BJ (cell line): ENCODE measurements at regions not wholly inside any gene's neighbourhood (a gene's known extent, or its start where the extent isn't known, plus 50 kb on each side); places are given as distances from the start of the nearest gene placed in this dataset.

Source experiments
- CTCF ChIA-PET: fragments of 350-600 bp; formaldehyde crosslinking; extraction: SDS; loops from one replicate; lab custom pipeline; 2021; ENCODE audit warnings: antibody characterized with exemption, inconsistent platforms; lab: Yijun Ruan, JAX
- POLR2A ChIA-PET: fragments of 300-600 bp; sonication (Branson Sonifier 250); formaldehyde crosslinking; extraction: SDS; loops from one replicate; lab custom pipeline; 2021; ENCODE audit warnings: antibody characterized with exemption; lab: Charles Lee
- DNase-seq: peaks from one replicate; pipeline ENCODE4 v3.0.0-alpha.2; 2011; ENCODE audit warnings: low read depth
- H3K27me3 ChIP-seq: 2 replicates; pipeline ENCODE4 v1.6.0; 2011; ENCODE audit warnings: low read length; ENCODE audit not compliant: control insufficient read depth, insufficient read depth
- H3K36me3 ChIP-seq: 2 replicates; pipeline ENCODE4 v1.5.1; 2011; ENCODE audit warnings: low read length; ENCODE audit not compliant: control insufficient read depth, insufficient read depth
- H3K4me3 ChIP-seq: 2 replicates; pipeline ENCODE4 v1.5.1; 2011; ENCODE audit warnings: low read depth, mild to moderate bottlenecking, control low read depth, low read length
- TF ChIP-seq, protein P1 (sequence below): IDR thresholded peaks from 2 replicates; pipeline ENCODE4 v1.5.1; 2011; ENCODE audit warnings: low read depth, mild to moderate bottlenecking, control low read depth, inconsistent platforms, low read length, moderate library complexity; ENCODE audit not compliant: insufficient read depth

DNA sequence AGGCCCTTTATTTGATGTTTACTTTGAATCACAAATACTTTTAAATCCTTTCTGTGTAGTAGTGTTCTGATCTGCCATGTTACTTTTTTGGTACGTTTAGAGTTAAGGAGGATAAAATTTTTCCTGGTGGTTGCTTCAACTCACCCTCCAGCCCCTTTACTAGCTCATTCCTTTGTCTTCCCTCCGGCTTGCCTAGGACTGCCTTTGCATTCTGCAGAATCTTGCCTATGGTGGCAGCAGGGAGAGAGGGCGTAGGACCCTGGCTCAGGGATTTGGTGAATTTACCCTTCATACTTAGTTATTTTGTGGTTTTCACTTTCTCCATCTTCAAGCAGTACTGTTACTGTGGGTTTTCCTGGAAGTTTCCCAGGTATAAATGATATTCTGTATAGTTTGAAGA, 833.5 kb downstream of the XPNPEP1 start:
- TF ChIP-seq, protein P1, sequence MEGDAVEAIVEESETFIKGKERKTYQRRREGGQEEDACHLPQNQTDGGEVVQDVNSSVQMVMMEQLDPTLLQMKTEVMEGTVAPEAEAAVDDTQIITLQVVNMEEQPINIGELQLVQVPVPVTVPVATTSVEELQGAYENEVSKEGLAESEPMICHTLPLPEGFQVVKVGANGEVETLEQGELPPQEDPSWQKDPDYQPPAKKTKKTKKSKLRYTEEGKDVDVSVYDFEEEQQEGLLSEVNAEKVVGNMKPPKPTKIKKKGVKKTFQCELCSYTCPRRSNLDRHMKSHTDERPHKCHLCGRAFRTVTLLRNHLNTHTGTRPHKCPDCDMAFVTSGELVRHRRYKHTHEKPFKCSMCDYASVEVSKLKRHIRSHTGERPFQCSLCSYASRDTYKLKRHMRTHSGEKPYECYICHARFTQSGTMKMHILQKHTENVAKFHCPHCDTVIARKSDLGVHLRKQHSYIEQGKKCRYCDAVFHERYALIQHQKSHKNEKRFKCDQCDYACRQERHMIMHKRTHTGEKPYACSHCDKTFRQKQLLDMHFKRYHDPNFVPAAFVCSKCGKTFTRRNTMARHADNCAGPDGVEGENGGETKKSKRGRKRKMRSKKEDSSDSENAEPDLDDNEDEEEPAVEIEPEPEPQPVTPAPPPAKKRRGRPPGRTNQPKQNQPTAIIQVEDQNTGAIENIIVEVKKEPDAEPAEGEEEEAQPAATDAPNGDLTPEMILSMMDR, result no peak
- H3K36me3 ChIP-seq, result no peaks in the 10 kb centered on the region
- CTCF ChIA-PET, result no interaction called here

DNA sequence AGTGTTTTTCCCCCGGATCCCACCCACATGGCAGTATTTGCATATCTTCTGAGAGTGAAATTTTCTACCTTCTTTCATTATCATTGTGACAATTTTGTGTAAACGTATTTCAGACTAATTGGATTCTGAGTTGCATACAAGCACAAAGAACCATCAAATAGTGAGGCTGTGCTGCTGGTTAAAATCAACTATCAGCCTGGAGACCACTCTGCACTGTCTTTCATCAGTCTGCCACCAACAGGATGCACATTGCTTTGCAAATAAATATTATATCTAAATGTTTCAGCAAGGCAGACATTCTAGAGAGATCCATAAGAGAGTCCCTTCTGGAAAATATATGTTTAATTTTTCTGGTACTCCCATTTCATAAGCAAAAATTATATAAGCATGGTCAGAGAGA, 851.8 kb downstream of the XPNPEP1 start:
- Histone ChIP-seq H3K4me3 (no peak overlapping the region), H3K36me3 (no peaks in the 10 kb centered on the region), H3K27me3 (no peaks in the 10 kb centered on the region)
- ChIA-PET CTCF (no interaction called here), POLR2A (no interaction called here)
- no peak for DNase-seq
- TF ChIP-seq, protein P1, result no peak

More for the DNA sequence above, 833.5 kb downstream of the XPNPEP1 start:
- Histone ChIP-seq H3K4me3 (no peak overlapping the region), H3K27me3 (no peaks in the 10 kb centered on the region)
- DNase-seq, result no peak
- POLR2A ChIA-PET, result no interaction called here

DNA sequence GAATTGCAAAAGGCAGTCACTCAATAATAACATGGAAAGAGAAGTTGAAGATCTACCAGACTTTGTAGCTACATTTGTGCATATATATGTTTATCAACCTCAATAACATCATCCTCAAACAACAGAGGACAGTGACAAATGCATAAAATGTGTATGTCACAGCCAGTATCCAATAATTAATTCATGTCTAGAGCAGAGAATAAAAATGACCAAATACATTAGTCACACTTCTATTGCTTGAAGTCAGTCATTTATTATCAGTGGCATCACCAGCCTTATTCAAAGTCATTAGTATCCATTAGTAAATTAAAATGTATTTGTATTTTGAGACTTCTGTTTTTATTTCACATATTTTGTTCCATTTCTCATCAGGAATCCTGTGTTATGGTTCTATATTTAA, 852.8 kb downstream of the XPNPEP1 start:
- Histone ChIP-seq H3K36me3 (no peaks in the 10 kb centered on the region), H3K27me3 (no peaks in the 10 kb centered on the region), H3K4me3 (no peak overlapping the region)
- TF ChIP-seq, protein P1, result no peak
- CTCF ChIA-PET, result no interaction called here
- POLR2A ChIA-PET, result no interaction called here
- no peak for DNase-seq

DNA sequence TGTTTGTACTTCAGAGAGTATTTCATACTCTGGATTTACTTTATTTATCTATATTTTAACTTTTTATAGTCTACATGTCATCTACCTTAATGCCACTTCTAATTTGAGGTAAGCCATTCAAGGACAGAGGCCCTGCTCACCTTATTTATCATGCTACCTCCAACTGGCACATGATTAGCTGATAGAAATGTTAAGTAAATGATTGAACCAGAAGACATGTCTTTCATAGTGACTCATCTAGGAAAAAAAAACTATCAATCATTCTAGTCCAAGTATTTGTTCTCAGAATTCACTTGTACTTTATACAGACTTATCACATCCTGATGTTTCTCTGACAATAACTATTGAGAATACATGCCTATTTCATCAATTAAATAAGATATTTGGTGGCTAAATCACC, 856.3 kb downstream of the XPNPEP1 start:
- DNase-seq, result no peak
- H3K36me3 ChIP-seq, result no peaks in the 10 kb centered on the region
- CTCF ChIA-PET, result no interaction called here
- no peak overlapping the region for H3K4me3 ChIP-seq
- TF ChIP-seq, protein P1, result no peak
- H3K27me3 ChIP-seq, result no peaks in the 10 kb centered on the region
- POLR2A ChIA-PET, result no interaction called here

DNA sequence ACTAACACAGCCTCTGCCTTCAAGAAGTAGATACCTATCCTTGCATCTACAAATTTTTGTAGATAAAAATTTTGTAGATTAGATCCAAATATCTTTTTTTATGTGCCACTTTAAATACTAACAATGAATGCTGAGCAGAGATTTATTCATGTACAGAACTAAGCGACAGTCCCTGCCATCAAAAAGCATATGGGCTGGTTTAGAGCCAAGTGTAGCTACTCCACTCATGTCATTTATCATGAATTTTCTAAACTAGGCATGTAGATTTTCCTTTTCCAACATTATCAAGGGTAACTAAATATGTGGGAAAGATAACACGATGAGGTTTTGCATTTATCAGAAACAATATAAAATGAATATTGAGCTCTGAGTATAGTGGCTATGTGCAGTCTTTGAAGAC, 857.5 kb downstream of the XPNPEP1 start:
- no peaks in the 10 kb centered on the region for H3K36me3 ChIP-seq
- CTCF ChIA-PET, result interaction anchor here (0.6 kb wide), 1 partner anchor 193 kb away, joined by 3 read pairs; no protein-coding TSS in a partner anchor
- POLR2A ChIA-PET, result no interaction called here
- TF ChIP-seq, protein P1, result no peak
- H3K4me3 ChIP-seq, result no peak overlapping the region
- DNase-seq, result no peak
- no peaks in the 10 kb centered on the region for H3K27me3 ChIP-seq
